IPS-18a (cell line): ENCODE measurements at regions not wholly inside any gene's neighbourhood (a gene's known extent, or its start where the extent isn't known, plus 50 kb on each side); places are given as distances from the start of the nearest gene placed in this dataset.

Source experiments
- H3K27ac ChIP-seq: one replicate; pipeline ENCODE4 v1.5.1; 2013; ENCODE audit warnings: low read length
- H3K27me3 ChIP-seq: one replicate; pipeline ENCODE4 v1.6.1; 2013; ENCODE audit warnings: mild to moderate bottlenecking, low read length; ENCODE audit not compliant: control insufficient read depth, insufficient read depth
- H3K36me3 ChIP-seq: one replicate; pipeline ENCODE4 v1.6.1; 2013; ENCODE audit warnings: low read depth, low read length; ENCODE audit not compliant: control insufficient read depth
- H3K4me1 ChIP-seq: one replicate; pipeline ENCODE4 v1.6.1; 2013; ENCODE audit warnings: low read depth, low read length; ENCODE audit not compliant: control insufficient read depth
- H3K4me3 ChIP-seq: one replicate; pipeline ENCODE4 v1.5.1; 2013; ENCODE audit warnings: low read length
- H3K9ac ChIP-seq: one replicate; pipeline ENCODE4 v1.6.1; 2013; ENCODE audit warnings: mild to moderate bottlenecking, low read length, moderate library complexity
- H3K9me3 ChIP-seq: one replicate; pipeline ENCODE4 v1.6.1; 2013; ENCODE audit warnings: low read depth, low read length; ENCODE audit not compliant: control insufficient read depth

DNA sequence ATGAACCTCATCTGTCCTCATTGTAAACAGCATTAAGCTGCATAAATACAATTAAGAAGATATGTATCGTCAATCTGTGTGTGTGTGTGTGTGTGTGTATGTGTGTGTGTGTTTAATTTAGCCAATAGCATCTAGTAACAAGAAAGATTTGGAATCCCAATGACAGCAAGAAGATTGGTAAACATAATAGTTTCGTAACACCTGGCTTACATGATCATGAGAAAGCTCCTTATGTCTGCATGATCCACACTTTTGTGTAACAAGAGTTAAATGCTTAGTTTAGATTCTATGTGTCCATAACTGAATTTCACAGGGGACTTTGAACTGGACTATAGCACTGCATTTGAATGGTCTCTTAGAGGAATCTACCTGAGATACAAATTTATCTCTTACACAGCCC lies 191.0 kb upstream of the BET1 start:
- no peak overlapping the region for H3K9ac ChIP-seq
- peaks cover 4% of the 10 kb centered on the region for H3K4me1 ChIP-seq
- no peak overlapping the region for H3K4me3 ChIP-seq
- H3K36me3 ChIP-seq = no peaks in the 10 kb centered on the region
- no peak overlapping the region for H3K27ac ChIP-seq
- H3K9me3 ChIP-seq = no peaks in the 10 kb centered on the region
- no peaks in the 10 kb centered on the region for H3K27me3 ChIP-seq

- no peaks in the 10 kb centered on the region for H3K27me3 ChIP-seq
- no peak overlapping the region for H3K27ac ChIP-seq
Observed at GRCh38 chr7:94195813-94196212, 191.7 kb upstream of the BET1 start.

GRCh38 chr7:94205529-94205928 lies 189.2 kb upstream of the COL1A2 start:
- Histone ChIP-seq H3K27ac (no peak overlapping the region), H3K4me3 (no peak overlapping the region), H3K36me3 (no peaks in the 10 kb centered on the region), H3K9me3 (no peaks in the 10 kb centered on the region), H3K27me3 (no peaks in the 10 kb centered on the region), H3K9ac (no peak overlapping the region), H3K4me1 (no peaks in the 10 kb centered on the region)

More at GRCh38 chr7:94195813-94196212, 191.7 kb upstream of the BET1 start:
- Histone ChIP-seq H3K4me1 (peaks cover under 1% of the 10 kb centered on the region), H3K9ac (no peak overlapping the region), H3K4me3 (no peak overlapping the region), H3K9me3 (no peaks in the 10 kb centered on the region), H3K36me3 (no peaks in the 10 kb centered on the region)

- Histone ChIP-seq H3K27me3 (no peaks in the 10 kb centered on the region), H3K4me1 (no peaks in the 10 kb centered on the region), H3K36me3 (no peaks in the 10 kb centered on the region), H3K9me3 (no peaks in the 10 kb centered on the region), H3K27ac (no peak overlapping the region), H3K4me3 (no peak overlapping the region), H3K9ac (no peak overlapping the region)
Observed at GRCh38 chr7:94206295-94206694, 188.4 kb upstream of the COL1A2 start.

DNA sequence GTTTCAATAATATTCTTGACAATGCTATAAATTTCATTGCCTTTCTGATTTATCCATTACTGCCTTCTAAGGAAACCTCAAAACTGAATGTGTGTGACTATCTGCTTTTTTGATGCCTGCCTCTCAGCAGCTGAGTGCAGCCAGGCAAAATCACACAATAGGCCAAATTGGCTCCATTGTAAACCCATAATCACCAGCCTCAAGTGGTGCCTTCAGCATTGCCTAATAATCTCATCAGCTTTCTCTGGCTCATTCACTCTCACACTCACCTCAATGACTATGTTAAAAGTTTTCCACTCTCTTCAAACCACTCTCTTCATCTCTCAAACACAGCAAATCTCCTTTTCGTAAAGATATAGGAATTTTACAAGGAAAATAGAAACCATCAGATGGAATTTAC lies 182.5 kb upstream of the COL1A2 start:
- Histone ChIP-seq H3K27ac (no peak overlapping the region), H3K36me3 (no peaks in the 10 kb centered on the region), H3K4me3 (no peak overlapping the region), H3K27me3 (no peaks in the 10 kb centered on the region), H3K9me3 (no peaks in the 10 kb centered on the region), H3K4me1 (no peaks in the 10 kb centered on the region), H3K9ac (no peak overlapping the region)

DNA sequence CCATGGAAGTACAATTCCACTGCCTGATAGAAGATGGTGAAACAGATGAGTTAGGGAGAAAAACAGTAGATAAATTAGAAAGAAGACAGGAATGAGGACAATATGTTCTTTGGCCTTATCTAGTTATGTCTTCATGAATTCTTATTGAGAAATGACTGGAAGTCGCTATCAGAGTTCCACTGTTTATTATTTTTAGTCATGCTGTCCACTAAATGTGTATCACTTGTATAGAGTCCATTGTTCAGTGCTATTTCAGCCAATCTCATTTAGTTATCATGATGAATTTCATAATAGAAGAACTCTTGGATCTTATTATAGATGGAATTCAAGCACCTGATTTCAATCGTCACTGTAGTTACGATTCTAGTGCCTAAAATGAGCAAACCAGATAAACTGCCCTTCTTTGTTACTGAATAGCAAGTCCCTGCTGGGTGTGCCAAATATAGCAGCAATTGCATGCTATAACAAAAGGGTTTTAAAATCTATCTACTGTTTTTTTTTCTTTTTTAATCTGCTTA lies 177.7 kb upstream of the COL1A2 start:
- Histone ChIP-seq H3K9me3 (no peaks in the 10 kb centered on the region), H3K4me3 (no peak overlapping the region), H3K9ac (no peak overlapping the region), H3K4me1 (no peaks in the 10 kb centered on the region), H3K27me3 (peaks cover under 1% of the 10 kb centered on the region), H3K36me3 (no peaks in the 10 kb centered on the region), H3K27ac (no peak overlapping the region)

DNA sequence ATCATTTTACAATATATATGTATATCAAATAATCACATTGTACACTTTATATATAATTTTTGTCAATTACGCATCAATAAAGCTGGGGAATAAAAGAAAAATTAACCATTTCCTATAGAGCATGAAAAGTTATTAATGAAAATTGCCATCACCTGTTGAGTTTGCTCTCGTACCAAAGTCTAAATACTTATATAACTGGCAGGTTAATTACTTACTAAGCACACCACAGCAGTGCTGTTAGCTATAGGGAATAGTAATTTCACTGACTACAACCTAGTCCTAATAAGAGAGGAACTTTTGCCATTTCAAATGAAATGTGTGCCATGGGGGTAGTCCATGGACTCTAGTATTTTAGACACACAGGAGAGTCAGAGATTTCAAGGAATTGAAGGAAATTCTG lies 176.9 kb upstream of the COL1A2 start:
- H3K36me3 ChIP-seq = no peaks in the 10 kb centered on the region
- no peaks in the 10 kb centered on the region for H3K9me3 ChIP-seq
- H3K9ac ChIP-seq = no peak overlapping the region
- H3K27me3 ChIP-seq = peaks cover 8% of the 10 kb centered on the region
- no peak overlapping the region for H3K27ac ChIP-seq
- H3K4me1 ChIP-seq = no peaks in the 10 kb centered on the region
- H3K4me3 ChIP-seq = no peak overlapping the region

DNA sequence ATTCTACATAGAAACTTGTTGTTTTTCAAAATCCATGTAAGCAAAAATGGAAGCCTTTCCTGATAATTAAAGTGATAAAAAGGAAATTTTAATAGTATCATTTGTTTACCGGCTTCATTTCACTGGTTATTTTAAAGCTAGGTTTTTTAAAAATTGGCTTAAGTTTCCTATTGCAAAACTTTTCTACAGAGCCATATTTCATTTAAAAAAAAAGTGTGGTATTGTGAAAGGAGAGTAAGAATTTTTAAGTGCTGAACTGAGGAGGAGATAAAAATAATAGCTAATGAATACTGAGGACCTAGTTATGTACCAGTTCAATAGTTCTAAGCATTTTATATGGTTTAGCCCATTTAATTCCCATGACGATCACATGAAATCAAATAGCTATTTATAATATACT lies 172.2 kb upstream of the COL1A2 start:
- Histone ChIP-seq H3K9me3 (no peaks in the 10 kb centered on the region), H3K36me3 (no peaks in the 10 kb centered on the region)

GRCh38 chr7:94223375-94224084 lies 171.2 kb upstream of the COL1A2 start:
- Histone ChIP-seq H3K9me3 (no peaks in the 10 kb centered on the region), H3K27ac (no peak overlapping the region), H3K36me3 (no peaks in the 10 kb centered on the region), H3K9ac (no peak overlapping the region), H3K4me1 (peaks cover 20% of the 10 kb centered on the region), H3K27me3 (peaks cover 27% of the 10 kb centered on the region), H3K4me3 (peak overlapping the region; percentile 32)

More for the DNA sequence above, 172.2 kb upstream of the COL1A2 start:
- no peak overlapping the region for H3K27ac ChIP-seq
- H3K9ac ChIP-seq = no peak overlapping the region
- peaks cover 15% of the 10 kb centered on the region for H3K4me1 ChIP-seq
- H3K4me3 ChIP-seq = no peak overlapping the region
- H3K27me3 ChIP-seq = peaks cover 27% of the 10 kb centered on the region

DNA sequence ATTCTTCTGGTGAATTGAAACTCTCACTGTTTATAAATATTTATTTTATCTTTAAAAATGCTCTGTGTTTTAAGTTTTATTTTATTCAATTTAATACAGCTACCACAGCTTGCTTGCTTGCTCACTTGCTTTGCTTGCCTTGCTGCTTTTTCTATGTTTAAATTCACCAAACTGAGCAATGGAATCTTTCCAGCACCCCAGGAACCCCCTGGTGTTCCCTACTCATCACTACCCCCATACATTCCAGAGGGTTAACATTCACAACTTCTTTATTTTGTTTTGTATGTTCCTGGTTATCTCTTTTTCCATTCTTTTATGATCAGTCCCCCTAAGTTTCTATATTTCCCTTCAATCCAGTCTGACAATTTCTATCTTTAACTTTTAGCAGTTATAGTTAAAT lies 166.5 kb upstream of the COL1A2 start:
- Histone ChIP-seq H3K27ac (no peak overlapping the region), H3K27me3 (peaks cover 33% of the 10 kb centered on the region), H3K4me3 (no peak overlapping the region), H3K9me3 (no peaks in the 10 kb centered on the region), H3K36me3 (no peaks in the 10 kb centered on the region), H3K9ac (no peak overlapping the region), H3K4me1 (peaks cover 19% of the 10 kb centered on the region)

DNA sequence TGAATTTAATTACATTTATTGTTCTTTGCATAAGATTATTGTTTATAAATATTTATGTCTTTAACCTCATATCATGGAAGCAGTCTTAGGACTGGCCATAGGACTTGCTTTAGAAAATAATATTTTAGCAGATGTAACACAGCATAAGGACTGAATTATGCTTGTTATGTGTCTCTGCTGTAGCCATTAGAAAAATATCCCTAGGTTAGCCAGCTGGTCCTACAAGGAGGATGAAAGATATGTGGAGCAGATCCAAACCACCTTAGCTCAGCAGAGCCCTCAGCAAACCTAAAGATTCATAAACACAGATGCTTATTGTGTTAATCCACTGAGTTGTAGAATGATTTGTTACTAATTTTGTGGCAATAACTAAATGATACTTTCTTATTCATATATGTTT lies 166.0 kb upstream of the COL1A2 start:
- no peak overlapping the region for H3K9ac ChIP-seq
- peaks cover 14% of the 10 kb centered on the region for H3K4me1 ChIP-seq
- no peak overlapping the region for H3K4me3 ChIP-seq
- H3K36me3 ChIP-seq = no peaks in the 10 kb centered on the region
- H3K27me3 ChIP-seq = peaks cover 37% of the 10 kb centered on the region
- H3K9me3 ChIP-seq = no peaks in the 10 kb centered on the region
- no peak overlapping the region for H3K27ac ChIP-seq

GRCh38 chr7:94231305-94231704 lies 163.4 kb upstream of the COL1A2 start:
- no peak overlapping the region for H3K27ac ChIP-seq
- peaks cover 50% of the 10 kb centered on the region for H3K27me3 ChIP-seq
- H3K4me3 ChIP-seq = no peak overlapping the region
- H3K9ac ChIP-seq = no peak overlapping the region
- no peaks in the 10 kb centered on the region for H3K36me3 ChIP-seq
- no peaks in the 10 kb centered on the region for H3K9me3 ChIP-seq
- H3K4me1 ChIP-seq = peaks cover 5% of the 10 kb centered on the region
